ENCODE measurements at regions not wholly inside any gene's neighbourhood (a gene's known extent, or its start where the extent isn't known, plus 50 kb on each side); places are given as distances from the start of the nearest gene placed in this dataset.
"Not testable (repeated sequence)": the region's sequence is repeated elsewhere in the genome, so short reads cannot be mapped to it uniquely, and the experiment has no call there.

GRCh38 chr14:101322223-101322622 lies 239.1 kb upstream of the DIO3 start:
- intact Hi-C loops (cut with DNase I) = no loop called here
- H3K27ac ChIP-seq = no peak overlapping the region
- H3K9ac ChIP-seq (ENCODE audit: low read depth in 2 of 2, low read length in 2 of 2) = no peak overlapping the region
- H3K9me3 ChIP-seq = no peaks in the 10 kb centered on the region
- TF ChIP-seq CTCF (IDR thresholded peaks at IDR 0.05) = no peak
- H3K4me1 ChIP-seq = no peaks in the 10 kb centered on the region
- no peaks in the 10 kb centered on the region for H3K27me3 ChIP-seq
- no peaks in the 10 kb centered on the region for H3K36me3 ChIP-seq
- no peak for DNase-seq
- no peak overlapping the region for H3K4me3 ChIP-seq

- no peak for DNase-seq
- no peak overlapping the region for H3K27ac ChIP-seq
- H3K27me3 ChIP-seq = no peaks in the 10 kb centered on the region
- H3K36me3 ChIP-seq = no peaks in the 10 kb centered on the region
- H3K4me3 ChIP-seq = no peak overlapping the region
- TF ChIP-seq CTCF (IDR thresholded peaks at IDR 0.05) = no peak
- intact Hi-C loops (cut with DNase I) = no loop called here
- H3K9ac ChIP-seq (ENCODE audit: low read depth in 2 of 2, low read length in 2 of 2) = no peak overlapping the region
- no peaks in the 10 kb centered on the region for H3K9me3 ChIP-seq
- no peaks in the 10 kb centered on the region for H3K4me1 ChIP-seq
These were observed 238.2 kb upstream of the DIO3 start for GRCh38 chr14:101323111-101323510.

GRCh38 chr14:101323614-101324235 lies 237.6 kb upstream of the DIO3 start:
- H3K36me3 ChIP-seq; DNase-seq; intact Hi-C loops (cut with DNase I); H3K27ac ChIP-seq; H3K4me3 ChIP-seq; H3K9me3 ChIP-seq; H3K27me3 ChIP-seq; H3K4me1 ChIP-seq; H3K9ac ChIP-seq (ENCODE audit: low read depth in 2 of 2, low read length in 2 of 2): not testable (repeated sequence)

GRCh38 chr14:101325319-101325718 lies 236.0 kb upstream of the DIO3 start:
- intact Hi-C loops (cut with DNase I) = no loop called here
- TF ChIP-seq CTCF (IDR thresholded peaks at IDR 0.05) = no peak
- Histone ChIP-seq H3K27me3 (no peaks in the 10 kb centered on the region), H3K9ac (ENCODE audit: low read depth in 2 of 2, low read length in 2 of 2) (no peak overlapping the region), H3K4me3 (no peak overlapping the region), H3K9me3 (no peaks in the 10 kb centered on the region), H3K4me1 (no peaks in the 10 kb centered on the region), H3K27ac (no peak overlapping the region), H3K36me3 (no peaks in the 10 kb centered on the region)
- no peak for DNase-seq

GRCh38 chr14:101328412-101329028 lies 232.8 kb upstream of the DIO3 start:
- Histone ChIP-seq H3K27ac (no peak overlapping the region), H3K4me1 (no peaks in the 10 kb centered on the region), H3K4me3 (no peak overlapping the region), H3K9ac (ENCODE audit: low read depth in 2 of 2, low read length in 2 of 2) (no peak overlapping the region), H3K36me3 (no peaks in the 10 kb centered on the region), H3K9me3 (no peaks in the 10 kb centered on the region), H3K27me3 (no peaks in the 10 kb centered on the region)
- TF ChIP-seq CTCF (IDR thresholded peaks at IDR 0.05) = no peak
- intact Hi-C loops (cut with DNase I) = no loop called here
- DNase-seq = no peak

- no peaks in the 10 kb centered on the region for H3K36me3 ChIP-seq
- H3K4me3 ChIP-seq = no peak overlapping the region
- H3K9me3 ChIP-seq = no peaks in the 10 kb centered on the region
- no peak for TF ChIP-seq CTCF (IDR thresholded peaks at IDR 0.05)
- no peak overlapping the region for H3K9ac ChIP-seq (ENCODE audit: low read depth in 2 of 2, low read length in 2 of 2)
- no peak for DNase-seq
- H3K4me1 ChIP-seq = no peaks in the 10 kb centered on the region
- intact Hi-C loops (cut with DNase I) = no loop called here
- no peak overlapping the region for H3K27ac ChIP-seq
- H3K27me3 ChIP-seq = no peaks in the 10 kb centered on the region
These were observed 230.7 kb upstream of the DIO3 start for GRCh38 chr14:101330416-101331140.

Data from colonic mucosa (tissue), 4 donors.